MM.1S (cell line): ENCODE measurements at regions not wholly inside any gene's neighbourhood (a gene's known extent, or its start where the extent isn't known, plus 50 kb on each side); places are given as distances from the start of the nearest gene placed in this dataset.
"Not testable (repeated sequence)": the region's sequence is repeated elsewhere in the genome, so short reads cannot be mapped to it uniquely, and the experiment has no call there.

ENCODE experiments used
- CTCF ChIP-seq: fragments of 300-600 bp; sonication (generic); IDR thresholded peaks from 2 replicates; pipeline ENCODE4 v1.5.1; 2016; ENCODE audit warnings: antibody characterized with exemption, low read length, mixed read lengths
- EZH2 ChIP-seq: fragments of 300-600 bp; sonication (generic); optimal IDR thresholded peaks from 2 replicates; pipeline ENCODE3; 2017; ENCODE audit warnings: low read depth, mild to moderate bottlenecking, antibody characterized with exemption, low read length, mixed read lengths
- EZH2phosphoT487 ChIP-seq: fragments of 300-600 bp; sonication (generic); IDR thresholded peaks from 2 replicates; pipeline ENCODE4 v1.6.1; 2018; ENCODE audit warnings: antibody characterized with exemption, low read length

GRCh38 chr5:130996720-130997119 lies 168.3 kb downstream of the HINT1 start:
- not testable (repeated sequence) for TF ChIP-seq CTCF, EZH2, EZH2phosphoT487
